ENCODE measurements at regions not wholly inside any gene's neighbourhood (a gene's known extent, or its start where the extent isn't known, plus 50 kb on each side); places are given as distances from the start of the nearest gene placed in this dataset.

GRCh38 chr20:11216451-11217314, 542.9 kb upstream of the JAG1 start:
- H3K79me2 ChIP-seq (ENCODE audit: low read length) = no peaks in the 10 kb centered on the region
- H3K4me1 ChIP-seq (ENCODE audit: low read length) = peaks cover 44% of the 10 kb centered on the region
- no peaks in the 10 kb centered on the region for H3K9me3 ChIP-seq (ENCODE audit: insufficient read depth, low read length)
- H2AFZ ChIP-seq (ENCODE audit: low read depth, low read length) = no peak overlapping the region
- H3K36me3 ChIP-seq (replicated peaks; ENCODE audit: low read depth, low read length) = peaks cover 8% of the 10 kb centered on the region
- H3K4me3 ChIP-seq (ENCODE audit: low read length) = no peak overlapping the region
- H3K9ac ChIP-seq (ENCODE audit: low read length) = no peak overlapping the region
- no peaks in the 10 kb centered on the region for H4K20me1 ChIP-seq (ENCODE audit: insufficient read depth, low read length)
- H3K27ac ChIP-seq (ENCODE audit: low read length) = no peak overlapping the region
- no peaks in the 10 kb centered on the region for H3K27me3 ChIP-seq (ENCODE audit: low read depth, low read length)
- TF ChIP-seq CTCF (IDR thresholded peaks at IDR 0.05; ENCODE audit: low read depth, low read length) (no peak), EZH2phosphoT487 (IDR thresholded peaks at IDR 0.05; ENCODE audit: low read depth) (no peak)
- no peak overlapping the region for H3K4me2 ChIP-seq (ENCODE audit: low read length)

- Histone ChIP-seq H3K4me2 (ENCODE audit: low read length) (no peak overlapping the region), H4K20me1 (ENCODE audit: insufficient read depth, low read length) (no peaks in the 10 kb centered on the region), H3K27ac (ENCODE audit: low read length) (no peak overlapping the region), H3K4me3 (ENCODE audit: low read length) (no peak overlapping the region), H3K9me3 (ENCODE audit: insufficient read depth, low read length) (no peaks in the 10 kb centered on the region), H2AFZ (ENCODE audit: low read depth, low read length) (no peak overlapping the region), H3K79me2 (ENCODE audit: low read length) (no peaks in the 10 kb centered on the region), H3K9ac (ENCODE audit: low read length) (no peak overlapping the region), H3K27me3 (ENCODE audit: low read depth, low read length) (no peaks in the 10 kb centered on the region), H3K36me3 (replicated peaks; ENCODE audit: low read depth, low read length) (peaks cover 8% of the 10 kb centered on the region), H3K4me1 (ENCODE audit: low read length) (peaks cover 37% of the 10 kb centered on the region)
- TF ChIP-seq EZH2phosphoT487 (IDR thresholded peaks at IDR 0.05; ENCODE audit: low read depth) (no peak), CTCF (IDR thresholded peaks at IDR 0.05; ENCODE audit: low read depth, low read length) (no peak)
These were observed 543.8 kb upstream of the JAG1 start for GRCh38 chr20:11217326-11218172.

- Histone ChIP-seq H3K4me2 (ENCODE audit: low read length) (no peak overlapping the region), H4K20me1 (ENCODE audit: insufficient read depth, low read length) (no peaks in the 10 kb centered on the region), H3K9me3 (ENCODE audit: insufficient read depth, low read length) (no peaks in the 10 kb centered on the region), H3K9ac (ENCODE audit: low read length) (no peak overlapping the region), H3K27ac (ENCODE audit: low read length) (no peak overlapping the region), H3K4me3 (ENCODE audit: low read length) (no peak overlapping the region), H3K36me3 (replicated peaks; ENCODE audit: low read depth, low read length) (peaks cover 8% of the 10 kb centered on the region), H3K4me1 (ENCODE audit: low read length) (peaks cover 31% of the 10 kb centered on the region), H3K27me3 (ENCODE audit: low read depth, low read length) (no peaks in the 10 kb centered on the region), H2AFZ (ENCODE audit: low read depth, low read length) (no peak overlapping the region), H3K79me2 (ENCODE audit: low read length) (no peaks in the 10 kb centered on the region)
- TF ChIP-seq CTCF (IDR thresholded peaks at IDR 0.05; ENCODE audit: low read depth, low read length) (no peak), EZH2phosphoT487 (IDR thresholded peaks at IDR 0.05; ENCODE audit: low read depth) (no peak)
These were observed 544.4 kb upstream of the JAG1 start for GRCh38 chr20:11218173-11218680.

GRCh38 chr20:11219192-11219591, 545.4 kb upstream of the JAG1 start:
- H4K20me1 ChIP-seq (ENCODE audit: insufficient read depth, low read length) = no peaks in the 10 kb centered on the region
- H3K27ac ChIP-seq (ENCODE audit: low read length) = peak overlapping the region; percentile 50
- H3K36me3 ChIP-seq (replicated peaks; ENCODE audit: low read depth, low read length) = peaks cover 8% of the 10 kb centered on the region
- H2AFZ ChIP-seq (ENCODE audit: low read depth, low read length) = no peak overlapping the region
- peaks cover 31% of the 10 kb centered on the region for H3K4me1 ChIP-seq (ENCODE audit: low read length)
- no peak overlapping the region for H3K9ac ChIP-seq (ENCODE audit: low read length)
- no peak for TF ChIP-seq CTCF (IDR thresholded peaks at IDR 0.05; ENCODE audit: low read depth, low read length)
- no peak for TF ChIP-seq EZH2phosphoT487 (IDR thresholded peaks at IDR 0.05; ENCODE audit: low read depth)
- H3K79me2 ChIP-seq (ENCODE audit: low read length) = no peaks in the 10 kb centered on the region
- H3K9me3 ChIP-seq (ENCODE audit: insufficient read depth, low read length) = no peaks in the 10 kb centered on the region
- no peaks in the 10 kb centered on the region for H3K27me3 ChIP-seq (ENCODE audit: low read depth, low read length)
- H3K4me3 ChIP-seq (ENCODE audit: low read length) = no peak overlapping the region
- peak overlapping the region; percentile 46 for H3K4me2 ChIP-seq (ENCODE audit: low read length)

All from OCI-LY3 (cell line).